ENCODE measurements at regions not wholly inside any gene's neighbourhood (a gene's known extent, or its start where the extent isn't known, plus 50 kb on each side); places are given as distances from the start of the nearest gene placed in this dataset.

DNA sequence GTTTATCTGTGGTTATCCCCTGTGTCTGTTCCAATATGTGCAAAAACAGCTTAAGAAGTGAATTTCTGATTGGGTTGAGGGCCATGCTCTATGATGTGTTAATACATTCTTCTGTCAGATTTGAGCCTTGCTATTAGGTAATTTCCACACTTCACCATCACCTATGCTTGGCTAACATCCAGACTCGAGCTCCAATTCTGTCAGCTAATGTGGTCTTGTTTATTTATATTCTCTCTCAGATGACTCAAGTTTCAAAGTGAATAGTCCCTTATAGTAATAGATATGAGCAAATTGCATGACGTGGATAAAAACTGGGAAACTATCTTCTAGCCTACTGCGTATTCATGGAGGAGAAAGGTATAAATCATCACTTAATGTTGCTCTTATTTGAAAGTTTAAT, 451.3 kb downstream of the SNAPC1 start:
- peak; percentile 98 for FAIRE-seq
- DNase-seq (ENCODE audit: insufficient read length, low spot score) = no peak

DNA sequence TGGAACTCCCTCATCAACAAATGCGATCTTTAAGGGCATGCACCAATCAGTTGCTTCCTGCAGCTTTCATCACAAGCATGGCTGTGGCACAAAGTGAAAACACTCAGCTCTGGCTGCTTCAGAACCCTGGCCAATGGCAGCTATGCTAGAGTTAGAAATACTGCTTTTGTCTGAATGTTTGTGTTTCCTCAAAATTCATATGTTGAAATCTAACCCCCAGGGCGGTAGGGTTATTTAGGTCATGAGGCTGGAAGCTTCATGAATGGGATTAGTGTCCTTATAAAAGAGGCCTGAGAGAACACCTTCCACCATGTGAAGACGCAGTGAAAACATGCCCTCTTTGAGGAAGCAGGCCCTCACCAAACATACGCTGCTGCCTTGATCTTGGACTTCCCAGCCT, 453.9 kb downstream of the SNAPC1 start:
- FAIRE-seq (no peak), DNase-seq (ENCODE audit: insufficient read length, low spot score) (no peak)

DNA sequence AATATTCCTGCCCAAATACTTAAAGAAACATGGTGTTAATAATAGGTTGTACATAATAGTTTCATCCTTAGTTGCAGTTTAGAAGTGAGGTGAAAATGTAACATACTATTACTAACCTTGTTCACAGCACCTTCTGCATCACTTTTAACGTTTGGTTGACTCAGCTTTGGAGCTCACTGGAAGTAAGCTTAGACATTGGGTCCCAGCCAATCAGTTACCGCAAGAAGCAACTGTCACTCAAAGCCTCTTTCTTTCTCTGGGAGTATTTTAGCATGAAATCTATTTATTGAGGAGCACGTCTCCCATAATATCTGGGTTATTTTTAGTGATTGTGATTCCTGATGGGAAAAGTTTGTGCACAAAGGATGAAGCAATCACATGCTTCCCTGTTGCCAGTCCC, 472.6 kb downstream of the SNAPC1 start:
- FAIRE-seq (no peak), DNase-seq (ENCODE audit: insufficient read length, low spot score) (no peak)

DNA sequence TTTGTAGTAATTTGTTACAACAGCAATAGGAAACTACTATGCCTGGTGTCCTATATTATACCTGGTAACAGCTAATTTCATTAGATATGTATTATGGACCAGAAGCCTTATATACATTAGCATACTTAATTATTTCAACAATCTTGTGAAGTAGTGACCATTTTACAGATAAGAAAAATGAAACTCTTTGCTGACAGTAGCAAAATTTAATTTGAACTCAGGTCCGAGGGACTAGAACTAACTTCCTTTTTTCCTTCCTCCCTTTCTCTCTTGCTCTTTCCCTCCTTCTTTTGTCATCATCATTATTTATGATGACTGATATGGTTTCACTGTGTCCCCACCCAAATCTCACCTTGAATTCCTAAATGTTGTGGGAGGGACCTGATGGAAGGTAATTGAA, 482.0 kb downstream of the SNAPC1 start:
- FAIRE-seq (peak; percentile 93), DNase-seq (ENCODE audit: insufficient read length, low spot score) (no peak)

DNA sequence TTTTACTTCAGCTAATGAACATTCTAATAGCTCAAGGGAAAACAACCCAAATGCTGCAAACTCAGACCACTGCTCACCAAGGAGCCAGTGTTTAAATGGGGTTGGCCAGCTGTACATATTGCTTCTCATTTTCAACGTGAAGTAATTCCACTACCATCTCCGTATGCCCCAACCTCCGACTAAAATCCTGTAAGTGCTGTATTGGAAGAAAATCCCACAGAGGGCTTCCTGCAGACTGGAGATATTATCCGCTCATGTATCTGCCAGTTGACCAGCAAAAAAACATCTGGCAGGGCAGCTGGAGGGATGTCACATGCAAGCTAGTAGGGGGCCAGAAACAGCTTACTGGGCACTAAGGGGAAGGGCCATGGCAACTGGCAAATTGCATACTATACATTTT, 485.0 kb downstream of the SNAPC1 start:
- peak; percentile 97 for FAIRE-seq
- DNase-seq (ENCODE audit: insufficient read length, low spot score) = no peak

DNA sequence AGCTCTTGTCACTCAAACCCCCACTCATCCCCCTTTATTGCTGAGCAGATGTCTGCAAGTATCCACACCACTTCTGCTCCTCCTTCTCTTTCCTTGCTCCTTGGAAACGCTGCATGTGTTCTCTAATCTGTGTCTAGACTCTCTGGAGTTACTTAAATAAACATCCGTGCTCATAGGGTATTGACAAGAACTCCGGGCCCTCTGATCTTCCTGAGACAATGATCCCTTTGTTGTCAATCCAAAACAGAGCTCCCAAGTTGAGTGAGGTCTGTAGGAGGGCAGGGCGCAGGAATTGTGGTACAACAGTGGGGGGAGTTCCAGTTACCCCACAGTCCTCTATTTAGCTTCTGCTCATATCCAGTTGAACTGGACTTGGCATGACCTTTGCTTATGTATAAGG, 489.0 kb downstream of the SNAPC1 start:
- FAIRE-seq (no peak), DNase-seq (ENCODE audit: insufficient read length, low spot score) (no peak)

DNA sequence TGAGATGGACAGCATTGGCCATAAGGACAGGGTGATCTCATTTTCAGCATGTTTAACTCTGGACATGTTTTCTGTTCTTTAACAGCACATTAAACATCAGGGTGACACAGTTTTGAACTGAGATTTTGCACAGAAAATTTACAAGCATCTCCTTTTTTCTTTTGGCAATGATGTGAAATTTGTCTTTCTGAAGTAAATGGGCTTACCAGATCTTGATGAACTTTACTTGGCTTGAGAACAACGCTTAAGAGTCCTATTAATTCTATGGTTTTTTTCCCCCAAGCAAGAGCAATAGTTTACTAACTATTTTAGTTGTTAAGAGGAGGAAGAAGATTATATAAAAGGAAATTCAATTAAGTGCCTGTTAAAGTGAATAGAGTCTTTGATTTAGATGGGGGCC, 491.0 kb downstream of the SNAPC1 start:
- no peak for DNase-seq (ENCODE audit: insufficient read length, low spot score)
- no peak for FAIRE-seq

DNA sequence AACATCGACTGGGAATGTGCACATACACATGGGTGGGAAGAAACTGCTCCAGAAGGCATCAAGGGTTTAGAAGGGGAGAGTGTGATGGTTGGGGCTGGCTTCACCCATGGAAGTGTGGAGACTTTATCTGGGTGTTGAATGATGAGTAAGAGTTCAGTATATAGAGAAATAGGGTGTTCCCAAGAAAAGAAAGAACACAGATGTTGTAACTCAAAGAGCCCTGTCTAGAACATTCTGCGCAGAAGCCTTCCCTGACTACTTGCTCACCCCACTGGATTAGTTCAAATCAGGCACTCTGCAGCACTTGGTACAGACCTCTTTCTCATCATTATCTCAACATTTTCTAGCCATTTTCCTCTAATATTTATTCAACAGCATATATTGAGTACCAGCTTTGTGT, 491.7 kb downstream of the SNAPC1 start:
- FAIRE-seq (peak; percentile 96), DNase-seq (ENCODE audit: insufficient read length, low spot score) (no peak)

DNA sequence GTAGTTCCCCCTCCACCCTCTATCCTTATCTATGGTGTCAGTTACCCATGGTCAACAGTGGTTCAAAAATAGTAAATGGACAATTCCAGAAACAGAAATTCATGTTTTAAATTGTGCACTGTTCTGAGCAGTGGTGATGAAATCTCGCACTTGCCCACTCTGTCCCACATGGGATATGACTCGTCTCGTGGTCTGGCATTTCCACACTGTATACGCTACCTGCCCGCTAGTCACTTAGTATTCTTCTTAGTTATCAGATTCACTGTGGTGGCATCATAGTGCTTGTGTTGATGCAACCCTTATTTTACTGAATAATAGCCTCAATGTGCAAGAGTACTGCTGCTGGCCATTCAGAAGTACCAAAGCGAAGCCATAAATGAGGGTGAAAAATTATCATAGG, 507.0 kb downstream of the SNAPC1 start:
- FAIRE-seq (peak; percentile 98), DNase-seq (ENCODE audit: insufficient read length, low spot score) (no peak)

DNA sequence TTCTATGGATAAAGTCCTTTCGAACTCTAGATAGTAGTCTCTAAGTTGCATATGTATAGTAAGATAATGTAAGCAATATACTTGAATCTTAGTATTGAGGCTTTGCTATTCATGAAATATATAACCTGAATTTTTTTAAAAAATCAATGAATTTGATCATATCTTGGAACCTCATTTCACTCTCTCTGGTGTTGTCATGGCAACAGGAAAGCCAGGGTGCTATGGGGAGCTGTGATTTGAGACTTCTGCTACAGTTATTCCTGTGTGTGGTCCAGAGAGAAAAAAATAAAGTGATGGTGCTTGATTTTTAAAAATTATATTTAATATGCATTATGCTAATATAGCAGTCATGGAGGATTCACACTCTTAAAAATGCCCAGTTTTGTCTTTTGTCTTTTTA, 508.0 kb downstream of the SNAPC1 start:
- DNase-seq (ENCODE audit: insufficient read length, low spot score) = no peak
- no peak for FAIRE-seq

DNA sequence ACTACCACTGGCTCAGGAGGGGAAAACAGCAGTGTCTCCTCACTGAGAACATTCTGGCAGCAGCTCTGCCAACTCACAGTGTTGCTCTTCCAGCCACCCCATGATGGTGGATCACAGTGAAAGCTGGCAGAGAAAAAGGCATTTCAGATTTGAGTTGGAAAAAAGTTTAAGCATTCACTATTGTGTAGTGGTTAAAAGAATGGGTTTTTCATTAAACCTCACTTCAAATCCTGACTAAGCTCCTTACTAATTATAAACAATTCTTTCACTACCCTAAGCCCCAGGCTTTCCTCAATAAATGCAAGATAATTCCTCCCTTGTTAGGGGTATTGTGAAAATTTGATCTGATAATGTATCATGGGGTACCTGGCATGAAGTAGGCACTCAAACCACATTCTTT, 518.1 kb downstream of the SNAPC1 start:
- DNase-seq (ENCODE audit: insufficient read length, low spot score) = no peak

DNA sequence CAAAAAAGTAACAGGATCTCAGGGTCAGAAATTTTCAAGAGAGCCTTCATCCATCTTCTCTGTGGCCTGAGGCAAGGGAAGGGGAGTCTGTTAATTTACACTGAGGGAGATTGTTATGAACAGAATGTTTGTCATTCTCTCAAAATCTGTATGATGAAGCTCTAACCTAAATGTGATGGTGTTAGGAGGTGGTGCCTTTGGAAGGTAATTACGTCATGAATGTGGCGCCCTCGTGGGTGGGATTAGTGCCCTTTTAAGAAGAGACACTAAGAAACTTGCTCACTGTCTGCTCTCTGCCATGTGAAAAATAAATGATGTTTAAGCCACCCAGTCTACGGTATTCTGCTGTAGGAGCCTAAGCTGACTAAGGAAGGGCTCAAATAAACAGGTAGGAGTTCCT, 521.6 kb downstream of the SNAPC1 start:
- DNase-seq (ENCODE audit: insufficient read length, low spot score) = no peak
- FAIRE-seq = no peak

More for the DNA sequence above, 518.1 kb downstream of the SNAPC1 start:
- peak; percentile 94 for FAIRE-seq

DNA sequence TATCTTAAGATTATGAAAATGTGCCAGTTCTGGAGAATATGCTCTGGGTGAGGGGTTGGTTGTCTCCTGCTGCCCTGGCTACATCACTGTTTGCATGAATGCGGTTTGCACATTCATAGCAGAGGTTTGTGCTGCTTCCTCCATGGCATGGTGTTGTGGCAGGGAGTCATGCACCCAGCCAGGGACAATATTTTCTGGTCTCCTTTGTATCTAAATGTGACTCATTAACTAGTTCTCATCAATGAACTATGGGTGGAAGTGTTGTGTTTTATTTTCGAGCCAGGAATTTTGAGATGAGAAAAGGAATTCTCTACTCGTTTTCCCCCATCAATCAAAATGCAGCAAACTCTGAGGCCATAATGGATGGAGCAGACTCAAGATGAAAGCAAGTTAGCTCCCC, 527.3 kb downstream of the SNAPC1 start:
- FAIRE-seq (peak; percentile 98), DNase-seq (ENCODE audit: insufficient read length, low spot score) (peak; percentile 40)

DNA sequence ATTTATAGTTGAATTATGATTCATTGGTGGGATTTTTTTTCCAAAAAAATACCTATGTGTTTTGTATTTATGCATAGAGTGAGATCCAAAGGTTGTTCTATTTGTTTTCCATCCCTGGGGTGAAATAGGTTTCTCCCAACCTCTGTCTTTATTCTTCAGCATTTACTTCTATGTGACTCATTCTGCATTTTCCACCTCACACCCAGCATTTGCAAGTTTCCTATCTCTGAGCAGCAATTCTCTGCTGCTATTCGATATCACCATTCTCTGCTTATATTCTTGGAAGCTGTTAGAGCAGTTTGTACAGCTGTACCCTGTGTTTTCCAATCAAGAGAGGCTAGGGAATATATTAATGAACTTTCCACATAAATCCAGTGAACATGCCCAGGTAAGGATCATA, 538.9 kb downstream of the SNAPC1 start:
- DNase-seq (ENCODE audit: insufficient read length, low spot score) = no peak

DNA sequence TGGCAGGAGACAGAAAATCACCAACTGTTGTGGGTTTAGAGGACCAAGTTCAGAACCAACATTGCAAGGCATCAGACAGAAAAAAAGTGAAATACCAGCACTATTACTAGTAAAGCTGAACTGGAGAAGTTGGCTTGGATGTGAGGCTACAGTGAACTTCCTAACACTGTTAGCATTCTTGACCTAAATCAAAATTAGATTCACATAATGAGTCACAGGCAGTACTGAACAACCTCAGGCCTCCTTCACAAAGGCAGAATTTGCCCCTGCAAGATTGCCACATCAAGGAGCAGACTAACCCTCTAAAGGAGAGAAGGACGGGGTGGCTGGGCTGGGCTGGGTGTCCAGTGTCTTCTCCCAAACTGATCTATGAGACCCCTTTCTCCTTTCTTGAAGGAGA, 539.7 kb downstream of the SNAPC1 start:
- FAIRE-seq (peak; percentile 99), DNase-seq (ENCODE audit: insufficient read length, low spot score) (no peak)

More for the DNA sequence above, 538.9 kb downstream of the SNAPC1 start:
- no peak for FAIRE-seq

DNA sequence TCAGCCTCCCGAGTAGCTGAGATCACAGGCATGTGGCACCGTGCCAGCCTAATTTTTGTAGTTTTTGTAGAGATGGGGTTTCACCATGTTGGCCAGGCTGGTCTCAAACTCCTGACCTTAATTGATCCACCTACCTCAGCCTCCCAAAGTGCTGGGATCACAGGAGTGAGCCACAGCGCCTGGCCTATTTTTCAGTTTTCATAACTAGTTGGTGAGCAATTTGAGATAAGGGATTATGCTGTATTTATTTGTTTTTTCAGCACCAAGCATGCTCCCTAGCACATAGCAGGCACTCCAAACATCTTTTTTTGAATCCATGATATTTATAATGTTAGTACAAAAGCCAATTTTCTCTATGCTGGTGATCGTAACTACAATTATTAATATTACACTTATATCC, 541.2 kb downstream of the SNAPC1 start:
- no peak for DNase-seq (ENCODE audit: insufficient read length, low spot score)
- peak; percentile 65 for FAIRE-seq

DNA sequence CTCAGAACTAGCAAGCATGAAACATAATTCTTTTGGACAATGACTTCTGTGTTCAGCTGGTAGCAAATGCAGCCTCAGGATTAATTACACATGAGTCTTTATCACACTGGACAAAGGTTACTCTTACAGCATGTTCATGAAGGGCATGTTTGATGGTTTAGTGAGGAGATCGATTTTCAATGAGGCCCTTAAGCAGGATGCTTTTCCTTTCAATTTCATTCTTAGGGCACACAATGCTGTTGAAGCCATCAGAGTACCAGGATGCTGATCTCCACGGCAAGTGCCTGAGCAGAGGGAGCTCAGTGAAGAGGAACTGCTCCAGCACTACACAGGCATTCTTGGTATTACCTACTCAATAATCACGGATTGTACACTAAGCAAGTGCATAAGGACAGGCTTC, 542.0 kb downstream of the SNAPC1 start:
- peak; percentile 98 for FAIRE-seq
- DNase-seq (ENCODE audit: insufficient read length, low spot score) = no peak

DNA sequence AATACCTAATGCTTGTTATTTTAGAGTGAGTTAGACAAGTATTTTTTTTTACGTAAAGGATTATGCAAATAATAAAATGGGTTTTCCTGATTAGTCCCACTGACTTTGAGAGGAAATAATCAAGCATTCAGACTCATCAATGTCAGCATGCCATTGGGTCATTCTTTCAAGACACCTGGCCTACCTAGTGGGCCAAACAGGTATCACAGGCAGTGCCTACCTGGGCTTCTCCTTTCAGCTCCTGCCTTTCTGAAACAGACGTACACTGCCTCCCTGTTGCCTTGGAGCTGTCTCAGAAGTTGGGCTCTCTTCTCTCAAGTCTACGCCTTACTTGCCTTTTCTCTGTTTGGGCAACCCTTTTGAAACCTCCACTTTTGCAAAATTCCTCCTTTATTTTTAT, 545.6 kb downstream of the SNAPC1 start:
- FAIRE-seq (no peak), DNase-seq (ENCODE audit: insufficient read length, low spot score) (no peak)

DNA sequence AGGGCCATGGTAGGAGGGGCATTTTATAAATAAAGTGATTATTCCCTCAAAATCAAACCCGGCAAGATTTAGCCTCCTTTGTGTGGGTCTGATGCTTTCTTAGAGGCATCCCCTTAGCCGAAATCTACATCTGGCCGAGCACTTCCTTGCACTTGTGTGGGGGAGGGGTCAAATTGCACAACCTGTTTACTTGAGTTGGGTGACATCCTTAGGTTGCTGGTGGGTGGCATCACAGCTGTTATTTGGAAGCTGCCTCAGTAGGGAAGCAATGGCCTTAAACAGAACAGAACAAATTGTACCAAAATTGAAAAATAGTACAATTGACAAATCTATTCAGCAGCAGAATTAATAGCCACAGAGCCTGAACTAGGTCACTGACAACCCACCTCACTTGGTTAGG, 546.1 kb downstream of the SNAPC1 start:
- DNase-seq (ENCODE audit: insufficient read length, low spot score) = no peak
- no peak for FAIRE-seq

DNA sequence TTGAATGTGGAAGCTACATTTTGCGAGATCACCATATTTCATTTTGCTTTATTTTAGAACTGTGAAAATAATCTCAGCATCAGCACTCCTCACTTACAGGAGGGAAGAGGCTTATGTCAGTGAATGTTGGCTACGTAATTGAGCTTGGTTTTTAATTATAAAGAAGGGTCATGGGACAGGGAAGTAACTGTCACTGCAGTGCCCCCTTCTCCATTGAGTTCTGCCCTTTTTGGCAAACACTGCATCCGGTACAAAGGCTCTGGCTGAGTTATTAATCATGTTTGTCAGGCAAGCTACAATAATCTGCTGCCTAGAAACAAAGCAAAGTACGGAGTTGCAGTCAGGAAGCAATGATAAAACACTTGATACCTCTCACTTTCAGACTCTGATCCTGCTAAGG, 546.7 kb downstream of the SNAPC1 start:
- FAIRE-seq = peak; percentile 97
- no peak for DNase-seq (ENCODE audit: insufficient read length, low spot score)

DNA sequence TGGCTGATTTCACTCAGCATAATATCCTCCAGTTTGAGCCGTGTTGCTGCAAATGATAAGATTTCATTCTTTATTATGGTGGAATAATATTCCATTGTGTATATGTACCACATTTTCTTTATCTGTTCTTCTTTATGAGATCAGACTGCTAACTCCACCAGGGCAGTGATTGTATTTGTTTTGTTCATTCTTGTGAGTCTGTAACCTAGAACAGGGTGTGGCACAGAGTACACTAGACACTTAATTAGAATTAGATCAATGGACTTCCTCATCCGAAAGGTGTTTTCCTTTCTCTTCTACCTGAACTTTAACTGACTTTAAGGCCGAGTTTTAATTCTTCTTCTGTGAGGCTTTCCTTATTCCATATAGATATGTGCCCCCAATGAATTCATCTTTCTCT, 551.0 kb downstream of the SNAPC1 start:
- peak; percentile 88 for FAIRE-seq
- DNase-seq (ENCODE audit: insufficient read length, low spot score) = no peak

DNA sequence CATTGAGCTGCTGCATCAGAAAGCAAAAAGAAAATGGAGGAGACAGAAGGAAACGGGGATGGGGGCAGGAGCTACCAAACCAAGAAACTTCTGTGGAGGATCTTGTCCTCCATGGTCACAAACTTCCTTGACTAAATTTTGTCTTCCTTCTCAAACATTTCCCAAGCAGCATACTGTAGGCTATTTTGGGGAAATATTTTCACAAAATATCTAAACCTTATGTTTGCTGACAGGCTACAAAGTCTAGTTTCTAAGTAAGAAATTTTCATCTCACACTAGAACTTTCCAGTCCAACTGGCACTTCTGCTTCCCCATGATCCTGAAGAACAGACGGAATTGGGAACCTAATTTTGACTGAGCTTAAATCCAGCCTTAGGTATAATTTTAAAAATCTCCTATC, 552.0 kb downstream of the SNAPC1 start:
- DNase-seq (ENCODE audit: insufficient read length, low spot score) (no peak), FAIRE-seq (no peak)

DNA sequence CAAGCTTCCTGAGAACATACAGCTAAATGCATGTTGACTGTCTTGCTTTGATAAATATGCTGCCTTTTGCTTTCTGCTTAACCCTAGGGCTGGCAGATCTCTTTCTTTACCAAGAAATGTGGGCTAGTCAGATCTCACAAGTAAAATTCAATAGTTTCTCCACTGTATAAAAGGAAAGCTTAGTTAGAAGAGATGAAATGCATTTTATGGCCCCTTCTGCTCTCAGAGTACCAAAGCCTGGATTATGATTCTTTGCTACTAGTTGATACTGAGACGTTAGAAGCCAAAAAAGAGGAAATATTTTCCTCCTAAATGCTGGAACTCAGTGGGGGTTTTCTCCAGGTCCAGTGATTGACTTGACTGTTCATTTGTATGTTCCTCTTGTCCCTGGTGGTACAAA, 552.7 kb downstream of the SNAPC1 start:
- FAIRE-seq (no peak), DNase-seq (ENCODE audit: insufficient read length, low spot score) (no peak)

DNA sequence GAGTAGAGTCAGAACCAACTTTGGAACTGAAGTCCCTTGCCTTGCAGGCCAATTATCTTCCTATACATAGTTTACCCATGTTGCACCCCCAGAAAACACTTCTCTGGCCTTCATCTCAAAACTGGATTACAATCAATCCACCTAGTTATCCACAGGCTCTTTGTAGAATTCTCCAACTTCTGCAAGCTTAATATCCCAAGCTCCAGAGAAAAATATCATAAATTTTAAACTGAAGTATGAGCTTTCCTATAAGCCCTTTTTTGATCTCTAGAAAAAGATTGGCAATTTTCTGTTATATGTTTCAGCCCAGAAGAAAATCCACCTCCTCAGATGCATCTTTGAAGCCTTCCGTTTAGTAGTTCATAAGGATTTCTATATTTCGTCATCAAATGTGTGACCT, 553.4 kb downstream of the SNAPC1 start:
- peak; percentile 23 for FAIRE-seq
- no peak for DNase-seq (ENCODE audit: insufficient read length, low spot score)
